NB4 (cell line): ENCODE measurements at regions not wholly inside any gene's neighbourhood (a gene's known extent, or its start where the extent isn't known, plus 50 kb on each side); places are given as distances from the start of the nearest gene placed in this dataset.

Experiments used
- POLR2A ChIP-seq: IDR thresholded peaks from 2 replicates; pipeline ENCODE4 v1.6.1; 2011; ENCODE audit warnings: mild to moderate bottlenecking; ENCODE audit not compliant: insufficient read length; ENCODE audit errors: extremely low read depth
- TF ChIP-seq, protein P1 (sequence below): IDR thresholded peaks from one replicate; pipeline ENCODE4 v1.5.1; 2012; ENCODE audit warnings: low read depth, low read length

- TF ChIP-seq, protein P1, sequence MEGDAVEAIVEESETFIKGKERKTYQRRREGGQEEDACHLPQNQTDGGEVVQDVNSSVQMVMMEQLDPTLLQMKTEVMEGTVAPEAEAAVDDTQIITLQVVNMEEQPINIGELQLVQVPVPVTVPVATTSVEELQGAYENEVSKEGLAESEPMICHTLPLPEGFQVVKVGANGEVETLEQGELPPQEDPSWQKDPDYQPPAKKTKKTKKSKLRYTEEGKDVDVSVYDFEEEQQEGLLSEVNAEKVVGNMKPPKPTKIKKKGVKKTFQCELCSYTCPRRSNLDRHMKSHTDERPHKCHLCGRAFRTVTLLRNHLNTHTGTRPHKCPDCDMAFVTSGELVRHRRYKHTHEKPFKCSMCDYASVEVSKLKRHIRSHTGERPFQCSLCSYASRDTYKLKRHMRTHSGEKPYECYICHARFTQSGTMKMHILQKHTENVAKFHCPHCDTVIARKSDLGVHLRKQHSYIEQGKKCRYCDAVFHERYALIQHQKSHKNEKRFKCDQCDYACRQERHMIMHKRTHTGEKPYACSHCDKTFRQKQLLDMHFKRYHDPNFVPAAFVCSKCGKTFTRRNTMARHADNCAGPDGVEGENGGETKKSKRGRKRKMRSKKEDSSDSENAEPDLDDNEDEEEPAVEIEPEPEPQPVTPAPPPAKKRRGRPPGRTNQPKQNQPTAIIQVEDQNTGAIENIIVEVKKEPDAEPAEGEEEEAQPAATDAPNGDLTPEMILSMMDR = no peak
- TF ChIP-seq POLR2A = no peak
Observed at GRCh38 chr11:93940395-93940794, 80.8 kb upstream of the HEPHL1 start.
